ENCODE measurements at regions not wholly inside any gene's neighbourhood (a gene's known extent, or its start where the extent isn't known, plus 50 kb on each side); places are given as distances from the start of the nearest gene placed in this dataset.

- TF ChIP-seq, protein P1, sequence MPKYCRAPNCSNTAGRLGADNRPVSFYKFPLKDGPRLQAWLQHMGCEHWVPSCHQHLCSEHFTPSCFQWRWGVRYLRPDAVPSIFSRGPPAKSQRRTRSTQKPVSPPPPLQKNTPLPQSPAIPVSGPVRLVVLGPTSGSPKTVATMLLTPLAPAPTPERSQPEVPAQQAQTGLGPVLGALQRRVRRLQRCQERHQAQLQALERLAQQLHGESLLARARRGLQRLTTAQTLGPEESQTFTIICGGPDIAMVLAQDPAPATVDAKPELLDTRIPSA (CRISPR knock-in tag; IDR thresholded peaks at IDR 0.05; ENCODE audit: borderline replicate concordance), result no peak
- TF ChIP-seq ZKSCAN1 (IDR thresholded peaks at IDR 0.05; ENCODE audit: low read length) (no peak), MYPOP (CRISPR knock-in tag; IDR thresholded peaks at IDR 0.05) (no peak), ZNF124 (CRISPR knock-in tag; IDR thresholded peaks at IDR 0.05) (no peak), ZBTB4 (CRISPR knock-in tag; IDR thresholded peaks at IDR 0.05; ENCODE audit: borderline replicate concordance) (no peak)
- TF ChIP-seq, protein P2, sequence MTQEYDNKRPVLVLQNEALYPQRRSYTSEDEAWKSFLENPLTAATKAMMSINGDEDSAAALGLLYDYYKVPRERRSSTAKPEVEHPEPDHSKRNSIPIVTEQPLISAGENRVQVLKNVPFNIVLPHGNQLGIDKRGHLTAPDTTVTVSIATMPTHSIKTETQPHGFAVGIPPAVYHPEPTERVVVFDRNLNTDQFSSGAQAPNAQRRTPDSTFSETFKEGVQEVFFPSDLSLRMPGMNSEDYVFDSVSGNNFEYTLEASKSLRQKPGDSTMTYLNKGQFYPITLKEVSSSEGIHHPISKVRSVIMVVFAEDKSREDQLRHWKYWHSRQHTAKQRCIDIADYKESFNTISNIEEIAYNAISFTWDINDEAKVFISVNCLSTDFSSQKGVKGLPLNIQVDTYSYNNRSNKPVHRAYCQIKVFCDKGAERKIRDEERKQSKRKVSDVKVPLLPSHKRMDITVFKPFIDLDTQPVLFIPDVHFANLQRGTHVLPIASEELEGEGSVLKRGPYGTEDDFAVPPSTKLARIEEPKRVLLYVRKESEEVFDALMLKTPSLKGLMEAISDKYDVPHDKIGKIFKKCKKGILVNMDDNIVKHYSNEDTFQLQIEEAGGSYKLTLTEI (CRISPR knock-in tag; conservative IDR thresholded peaks at IDR 0.05), result no peak
Observed at GRCh38 chr19:31892060-31892459, 453.4 kb upstream of the ZNF507 start (continued).

Data from HepG2 (cell line).